ENCODE measurements at regions not wholly inside any gene's neighbourhood (a gene's known extent, or its start where the extent isn't known, plus 50 kb on each side); places are given as distances from the start of the nearest gene placed in this dataset.

GRCh38 chr6:48798296-48798695 is 664.8 kb downstream of the MMUT start:
- Histone ChIP-seq H3K9me3 (ENCODE audit: control extremely low read depth in 1 of 5, control insufficient read depth in 4 of 5, insufficient read depth in 2 of 5, low read depth in 1 of 5, low read length in 4 of 5) (no peaks in the 10 kb centered on the region), H3K4me3 (ENCODE audit: control insufficient read depth in 1 of 7, extremely low read depth in 1 of 7, insufficient read depth in 4 of 7, low read depth in 2 of 7, low read length in 6 of 7) (no peak overlapping the region), H3K27ac (ENCODE audit: insufficient read depth in 1 of 2, low read depth in 1 of 2, low read length in 2 of 2, poor library complexity in 1 of 2, severe bottlenecking in 2 of 2) (no peak overlapping the region), H3K27me3 (replicated peaks in 2 of 5; ENCODE audit: control insufficient read depth in 4 of 5, insufficient read depth in 5 of 5, low read length in 4 of 5) (no peaks in the 10 kb centered on the region), H3K4me1 (ENCODE audit: control extremely low read depth in 1 of 4, control insufficient read depth in 4 of 4, insufficient read depth in 4 of 4, low read length in 3 of 4) (no peaks in the 10 kb centered on the region), H3K36me3 (ENCODE audit: control insufficient read depth in 4 of 4, insufficient read depth in 4 of 4, low read length in 3 of 4) (no peaks in the 10 kb centered on the region)
- ChIA-PET CTCF (no interaction called here), POLR2A (no interaction called here)
- no CpG with 5 or more reads among the region's 3 CpGs for WGBS (ENCODE audit: insufficient coverage)
- no peak for DNase-seq

GRCh38 chr6:48782225-48782624 is 671.2 kb upstream of the PTCHD4 start:
- Histone ChIP-seq H3K9me3 (ENCODE audit: control extremely low read depth in 1 of 5, control insufficient read depth in 4 of 5, insufficient read depth in 2 of 5, low read depth in 1 of 5, low read length in 4 of 5) (no peaks in the 10 kb centered on the region), H3K27me3 (replicated peaks in 2 of 5; ENCODE audit: control insufficient read depth in 4 of 5, insufficient read depth in 5 of 5, low read length in 4 of 5) (no peaks in the 10 kb centered on the region), H3K4me1 (ENCODE audit: control extremely low read depth in 1 of 4, control insufficient read depth in 4 of 4, insufficient read depth in 4 of 4, low read length in 3 of 4) (no peaks in the 10 kb centered on the region), H3K27ac (ENCODE audit: insufficient read depth in 1 of 2, low read depth in 1 of 2, low read length in 2 of 2, poor library complexity in 1 of 2, severe bottlenecking in 2 of 2) (no peak overlapping the region), H3K4me3 (ENCODE audit: control insufficient read depth in 1 of 7, extremely low read depth in 1 of 7, insufficient read depth in 4 of 7, low read depth in 2 of 7, low read length in 6 of 7) (no peak overlapping the region), H3K36me3 (ENCODE audit: control insufficient read depth in 4 of 4, insufficient read depth in 4 of 4, low read length in 3 of 4) (no peaks in the 10 kb centered on the region)
- WGBS (ENCODE audit: insufficient coverage), result 100% methylated on average over 3 of the region's 6 CpGs
- CTCF ChIA-PET, result no interaction called here
- POLR2A ChIA-PET, result no interaction called here
- no peak for DNase-seq

- no peaks in the 10 kb centered on the region for H3K4me1 ChIP-seq (ENCODE audit: control extremely low read depth in 1 of 4, control insufficient read depth in 4 of 4, insufficient read depth in 4 of 4, low read length in 3 of 4)
- H3K9me3 ChIP-seq (ENCODE audit: control extremely low read depth in 1 of 5, control insufficient read depth in 4 of 5, insufficient read depth in 2 of 5, low read depth in 1 of 5, low read length in 4 of 5), result no peaks in the 10 kb centered on the region
- H3K4me3 ChIP-seq (ENCODE audit: control insufficient read depth in 1 of 7, extremely low read depth in 1 of 7, insufficient read depth in 4 of 7, low read depth in 2 of 7, low read length in 6 of 7), result no peak overlapping the region
- no peaks in the 10 kb centered on the region for H3K36me3 ChIP-seq (ENCODE audit: control insufficient read depth in 4 of 4, insufficient read depth in 4 of 4, low read length in 3 of 4)
- ChIA-PET CTCF (no interaction called here), POLR2A (no interaction called here)
- no peak for DNase-seq
- WGBS (ENCODE audit: insufficient coverage), result 86% methylated on average over 1 of the region's 3 CpGs
- no peak overlapping the region for H3K27ac ChIP-seq (ENCODE audit: insufficient read depth in 1 of 2, low read depth in 1 of 2, low read length in 2 of 2, poor library complexity in 1 of 2, severe bottlenecking in 2 of 2)
- no peaks in the 10 kb centered on the region for H3K27me3 ChIP-seq (replicated peaks in 2 of 5; ENCODE audit: control insufficient read depth in 4 of 5, insufficient read depth in 5 of 5, low read length in 4 of 5)
Measured at GRCh38 chr6:48777411-48777810, 666.4 kb upstream of the PTCHD4 start.

GRCh38 chr6:48775157-48775556 is 664.2 kb upstream of the PTCHD4 start:
- no peaks in the 10 kb centered on the region for H3K27me3 ChIP-seq (replicated peaks in 2 of 5; ENCODE audit: control insufficient read depth in 4 of 5, insufficient read depth in 5 of 5, low read length in 4 of 5)
- no peaks in the 10 kb centered on the region for H3K4me1 ChIP-seq (ENCODE audit: control extremely low read depth in 1 of 4, control insufficient read depth in 4 of 4, insufficient read depth in 4 of 4, low read length in 3 of 4)
- 100% methylated on average over 1 of the region's 3 CpGs for WGBS (ENCODE audit: insufficient coverage)
- H3K4me3 ChIP-seq (ENCODE audit: control insufficient read depth in 1 of 7, extremely low read depth in 1 of 7, insufficient read depth in 4 of 7, low read depth in 2 of 7, low read length in 6 of 7), result no peak overlapping the region
- ChIA-PET POLR2A (no interaction called here), CTCF (no interaction called here)
- H3K27ac ChIP-seq (ENCODE audit: insufficient read depth in 1 of 2, low read depth in 1 of 2, low read length in 2 of 2, poor library complexity in 1 of 2, severe bottlenecking in 2 of 2), result no peak overlapping the region
- no peak for DNase-seq
- H3K9me3 ChIP-seq (ENCODE audit: control extremely low read depth in 1 of 5, control insufficient read depth in 4 of 5, insufficient read depth in 2 of 5, low read depth in 1 of 5, low read length in 4 of 5), result no peaks in the 10 kb centered on the region
- H3K36me3 ChIP-seq (ENCODE audit: control insufficient read depth in 4 of 4, insufficient read depth in 4 of 4, low read length in 3 of 4), result no peaks in the 10 kb centered on the region

GRCh38 chr6:48774276-48774675 is 663.3 kb upstream of the PTCHD4 start:
- Histone ChIP-seq H3K36me3 (ENCODE audit: control insufficient read depth in 4 of 4, insufficient read depth in 4 of 4, low read length in 3 of 4) (no peaks in the 10 kb centered on the region), H3K9me3 (ENCODE audit: control extremely low read depth in 1 of 5, control insufficient read depth in 4 of 5, insufficient read depth in 2 of 5, low read depth in 1 of 5, low read length in 4 of 5) (no peaks in the 10 kb centered on the region), H3K4me3 (ENCODE audit: control insufficient read depth in 1 of 7, extremely low read depth in 1 of 7, insufficient read depth in 4 of 7, low read depth in 2 of 7, low read length in 6 of 7) (no peak overlapping the region), H3K27me3 (replicated peaks in 2 of 5; ENCODE audit: control insufficient read depth in 4 of 5, insufficient read depth in 5 of 5, low read length in 4 of 5) (no peaks in the 10 kb centered on the region), H3K4me1 (ENCODE audit: control extremely low read depth in 1 of 4, control insufficient read depth in 4 of 4, insufficient read depth in 4 of 4, low read length in 3 of 4) (no peaks in the 10 kb centered on the region), H3K27ac (ENCODE audit: insufficient read depth in 1 of 2, low read depth in 1 of 2, low read length in 2 of 2, poor library complexity in 1 of 2, severe bottlenecking in 2 of 2) (no peak overlapping the region)
- ChIA-PET POLR2A (no interaction called here), CTCF (no interaction called here)
- whole genome bisulfite sequencing (ENCODE audit: insufficient coverage), result no CpG with 5 or more reads among the region's 1 CpG
- no peak for DNase-seq

GRCh38 chr6:48766349-48766748 is 655.4 kb upstream of the PTCHD4 start:
- no peak overlapping the region for H3K4me3 ChIP-seq (ENCODE audit: control insufficient read depth in 1 of 7, extremely low read depth in 1 of 7, insufficient read depth in 4 of 7, low read depth in 2 of 7, low read length in 6 of 7)
- no peaks in the 10 kb centered on the region for H3K36me3 ChIP-seq (ENCODE audit: control insufficient read depth in 4 of 4, insufficient read depth in 4 of 4, low read length in 3 of 4)
- CTCF ChIA-PET, result interaction anchor here (1.8 kb wide), 1 partner anchor 981 kb away, joined by 5 read pairs; no protein-coding TSS in a partner anchor
- H3K4me1 ChIP-seq (ENCODE audit: control extremely low read depth in 1 of 4, control insufficient read depth in 4 of 4, insufficient read depth in 4 of 4, low read length in 3 of 4), result no peaks in the 10 kb centered on the region
- WGBS (ENCODE audit: insufficient coverage), result no CpG with 5 or more reads among the region's 3 CpGs
- H3K27me3 ChIP-seq (replicated peaks in 2 of 5; ENCODE audit: control insufficient read depth in 4 of 5, insufficient read depth in 5 of 5, low read length in 4 of 5), result no peaks in the 10 kb centered on the region
- no peak for DNase-seq
- H3K9me3 ChIP-seq (ENCODE audit: control extremely low read depth in 1 of 5, control insufficient read depth in 4 of 5, insufficient read depth in 2 of 5, low read depth in 1 of 5, low read length in 4 of 5), result no peaks in the 10 kb centered on the region
- H3K27ac ChIP-seq (ENCODE audit: insufficient read depth in 1 of 2, low read depth in 1 of 2, low read length in 2 of 2, poor library complexity in 1 of 2, severe bottlenecking in 2 of 2), result no peak overlapping the region
- POLR2A ChIA-PET, result no interaction called here

- no peak overlapping the region for H3K4me3 ChIP-seq (ENCODE audit: control insufficient read depth in 1 of 7, extremely low read depth in 1 of 7, insufficient read depth in 4 of 7, low read depth in 2 of 7, low read length in 6 of 7)
- no peak overlapping the region for H3K27ac ChIP-seq (ENCODE audit: insufficient read depth in 1 of 2, low read depth in 1 of 2, low read length in 2 of 2, poor library complexity in 1 of 2, severe bottlenecking in 2 of 2)
- H3K4me1 ChIP-seq (ENCODE audit: control extremely low read depth in 1 of 4, control insufficient read depth in 4 of 4, insufficient read depth in 4 of 4, low read length in 3 of 4), result no peaks in the 10 kb centered on the region
- peak; percentile 41 to 63 (median 55) for DNase-seq
- H3K36me3 ChIP-seq (ENCODE audit: control insufficient read depth in 4 of 4, insufficient read depth in 4 of 4, low read length in 3 of 4), result no peaks in the 10 kb centered on the region
- no peaks in the 10 kb centered on the region for H3K27me3 ChIP-seq (replicated peaks in 2 of 5; ENCODE audit: control insufficient read depth in 4 of 5, insufficient read depth in 5 of 5, low read length in 4 of 5)
- WGBS (ENCODE audit: insufficient coverage), result 40% methylated on average over 2 of the region's 7 CpGs
- no peaks in the 10 kb centered on the region for H3K9me3 ChIP-seq (ENCODE audit: control extremely low read depth in 1 of 5, control insufficient read depth in 4 of 5, insufficient read depth in 2 of 5, low read depth in 1 of 5, low read length in 4 of 5)
- CTCF ChIA-PET, result interaction anchor here (0.9 to 1.8 kb wide), 4 partner anchors 972 to 985 kb away, joined by 3 to 6 read pairs (median 5); no protein-coding TSS in a partner anchor
- POLR2A ChIA-PET, result no interaction called here
Measured at GRCh38 chr6:48765352-48765961, 654.5 kb upstream of the PTCHD4 start.
